ENCODE measurements at regions not wholly inside any gene's neighbourhood (a gene's known extent, or its start where the extent isn't known, plus 50 kb on each side); places are given as distances from the start of the nearest gene placed in this dataset.

GRCh38 chr2:125979886-125980285 is 676.1 kb upstream of the GYPC start:
- Mint-ChIP-seq H3K27ac (no peak overlapping the region), H3K4me3 (no peak overlapping the region), H3K4me1 (peaks cover 23% of the 10 kb centered on the region), H3K36me3 (no peaks in the 10 kb centered on the region), H3K9me3 (no peaks in the 10 kb centered on the region), H3K27me3 (ENCODE audit: low read depth) (no peaks in the 10 kb centered on the region)
- no peak for TF ChIP-seq CTCF (IDR thresholded peaks at IDR 0.05; ENCODE audit: unreplicated experiment)
- no peak for DNase-seq (ENCODE audit: low spot score in 2 of 2, unreplicated experiment in 2 of 2)

- Mint-ChIP-seq H3K9me3 (peaks cover 4% of the 10 kb centered on the region), H3K4me3 (no peak overlapping the region), H3K27me3 (ENCODE audit: low read depth) (no peaks in the 10 kb centered on the region), H3K36me3 (no peaks in the 10 kb centered on the region), H3K27ac (no peak overlapping the region), H3K4me1 (peaks cover 20% of the 10 kb centered on the region)
- no peak for TF ChIP-seq CTCF (IDR thresholded peaks at IDR 0.05; ENCODE audit: unreplicated experiment)
- no peak for DNase-seq (ENCODE audit: low spot score in 2 of 2, unreplicated experiment in 2 of 2)
Measured at GRCh38 chr2:125983364-125983763, 672.6 kb upstream of the GYPC start.

DNA sequence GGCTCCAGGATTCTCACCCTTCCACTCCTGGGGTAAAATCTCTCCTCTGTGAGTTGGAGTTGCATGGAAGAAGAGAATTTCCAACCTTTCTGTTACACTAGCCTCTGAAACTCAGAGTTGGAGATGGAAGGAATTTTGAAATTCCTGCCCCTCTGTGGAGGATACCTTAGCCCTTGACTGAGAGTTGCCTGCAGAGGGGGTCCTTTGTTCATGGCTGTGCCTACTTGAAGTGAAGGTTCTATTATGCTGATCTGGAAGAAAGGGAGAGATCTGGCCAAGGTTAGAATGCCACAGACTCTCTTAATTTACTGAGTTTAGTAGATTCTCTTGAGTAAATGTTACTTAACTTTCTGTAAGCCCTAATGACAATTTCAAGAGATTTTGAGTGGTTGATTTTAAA is 626.6 kb upstream of the GYPC start:
- H3K4me1 Mint-ChIP-seq = no peaks in the 10 kb centered on the region
- H3K36me3 Mint-ChIP-seq = no peaks in the 10 kb centered on the region
- DNase-seq (ENCODE audit: low spot score in 2 of 2, unreplicated experiment in 2 of 2) = no peak
- H3K9me3 Mint-ChIP-seq = peaks cover 16% of the 10 kb centered on the region
- H3K4me3 Mint-ChIP-seq = no peak overlapping the region
- no peak overlapping the region for H3K27ac Mint-ChIP-seq
- no peaks in the 10 kb centered on the region for H3K27me3 Mint-ChIP-seq (ENCODE audit: low read depth)
- no peak for TF ChIP-seq CTCF (IDR thresholded peaks at IDR 0.05; ENCODE audit: unreplicated experiment)

DNA sequence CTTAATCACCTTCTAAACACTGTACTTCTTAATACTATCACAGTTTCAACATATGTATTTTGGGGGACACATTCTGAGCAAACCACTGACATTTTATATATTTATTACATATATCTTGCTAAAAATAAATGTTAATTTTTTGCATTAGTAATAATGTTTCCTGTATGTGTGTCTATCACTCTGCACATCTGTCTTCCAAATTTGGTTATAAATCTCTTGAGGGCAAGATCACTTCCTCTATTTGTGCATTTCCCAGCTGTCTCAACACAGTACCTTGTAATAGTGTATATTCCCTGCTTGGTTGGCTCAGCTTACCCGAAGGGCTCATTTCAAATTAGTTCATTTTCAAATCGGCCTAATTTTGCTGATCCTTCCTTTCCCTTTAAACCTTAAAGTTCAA is 617.1 kb upstream of the GYPC start:
- no peaks in the 10 kb centered on the region for H3K4me1 Mint-ChIP-seq
- H3K27me3 Mint-ChIP-seq (ENCODE audit: low read depth) = no peaks in the 10 kb centered on the region
- H3K4me3 Mint-ChIP-seq = no peak overlapping the region
- TF ChIP-seq CTCF (IDR thresholded peaks at IDR 0.05; ENCODE audit: unreplicated experiment) = no peak
- no peak overlapping the region for H3K27ac Mint-ChIP-seq
- no peaks in the 10 kb centered on the region for H3K36me3 Mint-ChIP-seq
- DNase-seq (ENCODE audit: low spot score in 2 of 2, unreplicated experiment in 2 of 2) = no peak
- peaks cover 1% of the 10 kb centered on the region for H3K9me3 Mint-ChIP-seq

GRCh38 chr2:126041391-126042047 is 614.4 kb upstream of the GYPC start:
- H3K4me3 Mint-ChIP-seq = no peak overlapping the region
- H3K9me3 Mint-ChIP-seq = no peaks in the 10 kb centered on the region
- no peak for TF ChIP-seq CTCF (IDR thresholded peaks at IDR 0.05; ENCODE audit: unreplicated experiment)
- no peaks in the 10 kb centered on the region for H3K27me3 Mint-ChIP-seq (ENCODE audit: low read depth)
- no peak overlapping the region for H3K27ac Mint-ChIP-seq
- no peak for DNase-seq (ENCODE audit: low spot score in 2 of 2, unreplicated experiment in 2 of 2)
- no peaks in the 10 kb centered on the region for H3K36me3 Mint-ChIP-seq
- no peaks in the 10 kb centered on the region for H3K4me1 Mint-ChIP-seq

- Mint-ChIP-seq H3K4me1 (no peaks in the 10 kb centered on the region), H3K27ac (no peak overlapping the region), H3K36me3 (no peaks in the 10 kb centered on the region), H3K4me3 (no peak overlapping the region), H3K9me3 (no peaks in the 10 kb centered on the region), H3K27me3 (ENCODE audit: low read depth) (no peaks in the 10 kb centered on the region)
- TF ChIP-seq CTCF (IDR thresholded peaks at IDR 0.05; ENCODE audit: unreplicated experiment) = no peak
- DNase-seq (ENCODE audit: low spot score in 2 of 2, unreplicated experiment in 2 of 2) = no peak
Measured at GRCh38 chr2:126042089-126042488, 613.9 kb upstream of the GYPC start.
